DND-41 (cell line): ENCODE measurements at regions not wholly inside any gene's neighbourhood (a gene's known extent, or its start where the extent isn't known, plus 50 kb on each side); places are given as distances from the start of the nearest gene placed in this dataset.

Experiments
- ATAC-seq: fragments of 200-7000 bp; cut with Tn5 transposase; 3 replicates; pipeline ENCODE4 v1.9.1; 2021; ENCODE audit warnings: low read depth; ENCODE audit not compliant: insufficient read depth
- DNase-seq: peaks from one replicate; pipeline ENCODE4 v3.0.0-alpha.2; 2020
- H2AFZ ChIP-seq: 2 replicates; pipeline ENCODE4 v1.6.0; 2012; ENCODE audit warnings: low read depth, low read length
- H3K27ac ChIP-seq: 2 replicates; pipeline ENCODE4 v1.5.1; 2012; ENCODE audit warnings: low read length, inconsistent platforms
- H3K27me3 ChIP-seq: fragments of 200-600 bp; sonication (generic); 2 replicates; pipeline ENCODE4 v1.6.0; 2012; ENCODE audit warnings: low read length, mild to moderate bottlenecking, inconsistent platforms; ENCODE audit not compliant: insufficient read depth, poor library complexity
- H3K36me3 ChIP-seq: 2 replicates; pipeline ENCODE4 v1.5.1; 2012; ENCODE audit warnings: low read length, inconsistent platforms; ENCODE audit not compliant: insufficient read depth
- H3K4me1 ChIP-seq: 2 replicates; pipeline ENCODE4 v1.5.1; 2012; ENCODE audit warnings: mild to moderate bottlenecking, low read length; ENCODE audit not compliant: insufficient read depth
- H3K4me2 ChIP-seq: 2 replicates; pipeline ENCODE4 v1.6.0; 2012; ENCODE audit warnings: mild to moderate bottlenecking, moderate library complexity, low read length, inconsistent platforms; ENCODE audit not compliant: insufficient read depth
- H3K4me3 ChIP-seq, 2 experiments: fragments of 200-600 bp in 1 of 2; shearing (Covaris generic) in 1 of 2; 2 replicates each; pipeline ENCODE4 v1.5.1; 2012 to 2016; ENCODE audit warnings: inconsistent platforms in 2 of 2, low read length in 2 of 2, mild to moderate bottlenecking in 2 of 2, low read depth in 1 of 2, moderate library complexity in 1 of 2
- H3K79me2 ChIP-seq: 2 replicates; pipeline ENCODE4 v1.6.0; 2012; ENCODE audit warnings: low read length, inconsistent platforms; ENCODE audit not compliant: insufficient read depth
- H3K9ac ChIP-seq: 2 replicates; pipeline ENCODE4 v1.6.0; 2012; ENCODE audit warnings: low read depth, mild to moderate bottlenecking, inconsistent platforms, low read length, moderate library complexity
- H3K9me3 ChIP-seq: 2 replicates; pipeline ENCODE4 v1.5.1; 2012; ENCODE audit warnings: low read length, moderate library complexity, mild to moderate bottlenecking, inconsistent platforms; ENCODE audit not compliant: insufficient read depth, severe bottlenecking
- H4K20me1 ChIP-seq: 2 replicates; pipeline ENCODE4 v1.6.0; 2012; ENCODE audit warnings: low read length; ENCODE audit not compliant: insufficient read depth
- CTCF ChIP-seq: IDR thresholded peaks from 2 replicates; pipeline ENCODE4 v1.5.1; 2012; ENCODE audit warnings: borderline replicate concordance, low read length, moderate library complexity, mild to moderate bottlenecking; ENCODE audit not compliant: poor library complexity, severe bottlenecking; ENCODE audit errors: extremely low read depth
- EZH2 ChIP-seq: IDR thresholded peaks from 3 replicates; pipeline ENCODE4 v1.6.1; 2012; ENCODE audit warnings: borderline replicate concordance, low read depth, mild to moderate bottlenecking, moderate library complexity, low read length, inconsistent platforms; ENCODE audit not compliant: severe bottlenecking

- no peak overlapping the region for H3K27ac ChIP-seq
- ATAC-seq (no peak), DNase-seq (no peak)
- H2AFZ ChIP-seq, result no peak overlapping the region
- no peaks in the 10 kb centered on the region for H3K4me1 ChIP-seq
- H3K9ac ChIP-seq, result no peak overlapping the region
- no peak overlapping the region for H3K4me2 ChIP-seq
- TF ChIP-seq EZH2, result no peak
- no peak for TF ChIP-seq CTCF
- peaks cover 4% of the 10 kb centered on the region for H3K9me3 ChIP-seq
- H3K79me2 ChIP-seq, result no peaks in the 10 kb centered on the region
- no peaks in the 10 kb centered on the region for H3K27me3 ChIP-seq
- H3K4me3 ChIP-seq, result no peak overlapping the region
- H3K36me3 ChIP-seq, result no peaks in the 10 kb centered on the region
- no peaks in the 10 kb centered on the region for H4K20me1 ChIP-seq
Observed at GRCh38 chr5:15385037-15385436, 114.9 kb upstream of the FBXL7 start.

- Histone ChIP-seq H3K27ac (no peak overlapping the region), H3K4me2 (no peak overlapping the region), H3K9me3 (peaks cover 4% of the 10 kb centered on the region), H3K27me3 (no peaks in the 10 kb centered on the region), H3K4me1 (no peaks in the 10 kb centered on the region), H3K36me3 (no peaks in the 10 kb centered on the region), H2AFZ (no peak overlapping the region), H3K79me2 (no peaks in the 10 kb centered on the region), H3K9ac (no peak overlapping the region), H3K4me3 (no peak overlapping the region), H4K20me1 (no peaks in the 10 kb centered on the region)
- no peak for DNase-seq
- TF ChIP-seq EZH2, result no peak
- TF ChIP-seq CTCF, result no peak
- ATAC-seq, result no peak
Observed at GRCh38 chr5:15384581-15384980, 115.4 kb upstream of the FBXL7 start.

GRCh38 chr5:15384176-15384575, 115.8 kb upstream of the FBXL7 start:
- Histone ChIP-seq H3K27me3 (no peaks in the 10 kb centered on the region), H4K20me1 (no peaks in the 10 kb centered on the region), H3K4me3 (no peak overlapping the region), H3K27ac (no peak overlapping the region), H3K9ac (no peak overlapping the region), H3K4me2 (no peak overlapping the region), H2AFZ (no peak overlapping the region), H3K9me3 (peaks cover 4% of the 10 kb centered on the region), H3K36me3 (no peaks in the 10 kb centered on the region), H3K4me1 (no peaks in the 10 kb centered on the region), H3K79me2 (no peaks in the 10 kb centered on the region)
- no peak for TF ChIP-seq CTCF
- TF ChIP-seq EZH2, result no peak
- no peak for ATAC-seq
- no peak for DNase-seq

GRCh38 chr5:15383469-15383868, 116.5 kb upstream of the FBXL7 start:
- H3K27ac ChIP-seq, result no peak overlapping the region
- DNase-seq, result peak; percentile 23
- no peaks in the 10 kb centered on the region for H3K79me2 ChIP-seq
- no peak overlapping the region for H2AFZ ChIP-seq
- H3K9me3 ChIP-seq, result peaks cover 4% of the 10 kb centered on the region
- no peak overlapping the region for H3K9ac ChIP-seq
- TF ChIP-seq EZH2 (no peak), CTCF (peak; percentile 64)
- no peaks in the 10 kb centered on the region for H3K36me3 ChIP-seq
- H3K27me3 ChIP-seq, result no peaks in the 10 kb centered on the region
- H3K4me3 ChIP-seq, result no peak overlapping the region
- ATAC-seq, result peak; percentile 74
- no peaks in the 10 kb centered on the region for H4K20me1 ChIP-seq
- H3K4me2 ChIP-seq, result no peak overlapping the region
- no peaks in the 10 kb centered on the region for H3K4me1 ChIP-seq
